NT2/D1 (cell line): ENCODE measurements at regions not wholly inside any gene's neighbourhood (a gene's known extent, or its start where the extent isn't known, plus 50 kb on each side); places are given as distances from the start of the nearest gene placed in this dataset.

Experiments
- DNase-seq: peaks from one replicate; pipeline ENCODE4 v3.0.0-alpha.2; 2011; ENCODE audit warnings: low read depth, low spot score
- H3K27me3 ChIP-seq: 2 replicates; pipeline ENCODE4 v1.6.0; 2011; ENCODE audit warnings: mild to moderate bottlenecking; ENCODE audit not compliant: insufficient read length, insufficient read depth
- H3K36me3 ChIP-seq: 2 replicates; pipeline ENCODE4 v1.6.1; 2011; ENCODE audit warnings: mild to moderate bottlenecking, low read length, mixed read lengths; ENCODE audit not compliant: insufficient read depth, insufficient read length
- H3K4me1 ChIP-seq: 2 replicates; pipeline ENCODE4 v1.5.1; 2011; ENCODE audit not compliant: insufficient read depth, insufficient read length
- H3K4me3 ChIP-seq: 2 replicates; pipeline ENCODE4 v1.5.1; 2011; ENCODE audit warnings: low read depth; ENCODE audit not compliant: insufficient read length
- H3K9ac ChIP-seq: 2 replicates; pipeline ENCODE4 v1.6.0; 2011; ENCODE audit warnings: low read depth; ENCODE audit not compliant: insufficient read length
- H3K9me3 ChIP-seq: 2 replicates; pipeline ENCODE4 v1.5.1; 2011; ENCODE audit warnings: mild to moderate bottlenecking, low read length; ENCODE audit not compliant: insufficient read depth
- SUZ12 ChIP-seq: IDR thresholded peaks from 2 replicates; pipeline ENCODE4 v1.6.1; 2011; ENCODE audit not compliant: insufficient read length, insufficient read depth; ENCODE audit errors: extremely low read depth
- YY1 ChIP-seq: IDR thresholded peaks from 2 replicates; pipeline ENCODE4 v1.6.1; 2011; ENCODE audit not compliant: insufficient read length, insufficient read depth
- ZNF274 ChIP-seq: IDR thresholded peaks from 2 replicates; pipeline ENCODE4 v1.6.1; 2011; ENCODE audit warnings: mild to moderate bottlenecking, low read depth, low read length

- no peak for TF ChIP-seq SUZ12
- TF ChIP-seq YY1 = no peak
- no peak for TF ChIP-seq ZNF274
- Histone ChIP-seq H3K9me3 (peaks cover 15% of the 10 kb centered on the region), H3K36me3 (no peaks in the 10 kb centered on the region), H3K4me3 (no peak overlapping the region), H3K9ac (no peak overlapping the region), H3K4me1 (peaks cover 6% of the 10 kb centered on the region), H3K27me3 (no peaks in the 10 kb centered on the region)
- no peak for DNase-seq
Measured at GRCh38 chr21:41628256-41628655, 120.3 kb upstream of the TMPRSS2 start.

- H3K36me3 ChIP-seq = no peaks in the 10 kb centered on the region
- DNase-seq = no peak
- H3K27me3 ChIP-seq = no peaks in the 10 kb centered on the region
- H3K9ac ChIP-seq = no peak overlapping the region
- H3K4me1 ChIP-seq = peaks cover 6% of the 10 kb centered on the region
- H3K9me3 ChIP-seq = peaks cover 17% of the 10 kb centered on the region
- TF ChIP-seq SUZ12 (no peak), YY1 (no peak), ZNF274 (no peak)
- H3K4me3 ChIP-seq = no peak overlapping the region
Measured at GRCh38 chr21:41627428-41627827, 119.5 kb upstream of the TMPRSS2 start.

GRCh38 chr21:41626021-41626420 is 118.1 kb upstream of the TMPRSS2 start:
- Histone ChIP-seq H3K27me3 (no peaks in the 10 kb centered on the region), H3K36me3 (no peaks in the 10 kb centered on the region), H3K9ac (no peak overlapping the region), H3K9me3 (peaks cover 17% of the 10 kb centered on the region), H3K4me3 (no peak overlapping the region), H3K4me1 (no peaks in the 10 kb centered on the region)
- no peak for TF ChIP-seq SUZ12
- TF ChIP-seq ZNF274 = no peak
- TF ChIP-seq YY1 = no peak
- DNase-seq = no peak

GRCh38 chr21:41625428-41625827 is 117.5 kb upstream of the TMPRSS2 start:
- H3K27me3 ChIP-seq = no peaks in the 10 kb centered on the region
- no peak for DNase-seq

GRCh38 chr21:41624674-41625310 is 116.8 kb upstream of the TMPRSS2 start:
- Histone ChIP-seq H3K36me3 (no peaks in the 10 kb centered on the region), H3K9ac (no peak overlapping the region), H3K4me1 (no peaks in the 10 kb centered on the region), H3K4me3 (no peak overlapping the region), H3K9me3 (peaks cover 17% of the 10 kb centered on the region), H3K27me3 (no peaks in the 10 kb centered on the region)
- no peak for DNase-seq
- TF ChIP-seq SUZ12 (no peak), ZNF274 (no peak), YY1 (no peak)

More at GRCh38 chr21:41625428-41625827, 117.5 kb upstream of the TMPRSS2 start:
- TF ChIP-seq SUZ12 = no peak
- TF ChIP-seq YY1 = no peak
- TF ChIP-seq ZNF274 = no peak
- Histone ChIP-seq H3K4me3 (no peak overlapping the region), H3K36me3 (no peaks in the 10 kb centered on the region), H3K9me3 (peaks cover 17% of the 10 kb centered on the region), H3K9ac (no peak overlapping the region), H3K4me1 (no peaks in the 10 kb centered on the region)

GRCh38 chr21:41623945-41624344 is 116.0 kb upstream of the TMPRSS2 start:
- no peak overlapping the region for H3K4me3 ChIP-seq
- peaks cover 17% of the 10 kb centered on the region for H3K9me3 ChIP-seq
- DNase-seq = no peak
- H3K4me1 ChIP-seq = no peaks in the 10 kb centered on the region
- no peaks in the 10 kb centered on the region for H3K36me3 ChIP-seq
- no peaks in the 10 kb centered on the region for H3K27me3 ChIP-seq
- no peak overlapping the region for H3K9ac ChIP-seq
- TF ChIP-seq SUZ12 (no peak), ZNF274 (no peak), YY1 (no peak)

GRCh38 chr21:41622831-41623548 is 115.0 kb upstream of the TMPRSS2 start:
- Histone ChIP-seq H3K9ac (no peak overlapping the region), H3K9me3 (peaks cover 17% of the 10 kb centered on the region), H3K4me3 (no peak overlapping the region), H3K36me3 (no peaks in the 10 kb centered on the region), H3K27me3 (no peaks in the 10 kb centered on the region), H3K4me1 (no peaks in the 10 kb centered on the region)
- DNase-seq = no peak
- TF ChIP-seq SUZ12 = no peak
